ENCODE measurements at regions not wholly inside any gene's neighbourhood (a gene's known extent, or its start where the extent isn't known, plus 50 kb on each side); places are given as distances from the start of the nearest gene placed in this dataset.

- Mint-ChIP-seq H3K9me3 (ENCODE audit: insufficient read depth) (peaks cover 16% of the 10 kb centered on the region), H3K4me3 (no peak overlapping the region), H3K27ac (no peak overlapping the region), H3K27me3 (no peaks in the 10 kb centered on the region), H3K4me1 (peaks cover 10% of the 10 kb centered on the region)
- Histone ChIP-seq H3K4me3 (ENCODE audit: control extremely low read depth in 1 of 5, extremely low read depth in 1 of 5, insufficient read depth in 1 of 5, low read depth in 2 of 5, low read length in 4 of 5) (no peak overlapping the region), H3K79me2 (ENCODE audit: control insufficient read depth, insufficient read depth, low read length) (peaks cover 27% of the 10 kb centered on the region), H3K27me3 (replicated peaks in 1 of 4; ENCODE audit: control extremely low read depth in 1 of 4, control insufficient read depth in 3 of 4, insufficient read depth in 4 of 4, low read length in 3 of 4) (no peaks in the 10 kb centered on the region), H3K4me1 (ENCODE audit: control insufficient read depth in 2 of 2, insufficient read depth in 2 of 2, low read length in 2 of 2) (peaks cover 0 to 7% of the 10 kb centered on the region in 2 donors), H3K4me2 (replicated peaks; ENCODE audit: low read depth, low read length, poor library complexity, severe bottlenecking) (no peak overlapping the region), H3K9ac (ENCODE audit: low read length) (no peak overlapping the region), H3K36me3 (replicated peaks in 1 of 2; ENCODE audit: control extremely low read depth in 1 of 2, control insufficient read depth in 1 of 2, extremely low read depth in 1 of 2, insufficient read depth in 2 of 2, low read length in 1 of 2) (peaks cover 17 to 32% of the 10 kb centered on the region in 2 experiments), H2AFZ (ENCODE audit: insufficient read depth, low read depth, low read length, poor library complexity, severe bottlenecking) (no peak overlapping the region), H3K9me3 (ENCODE audit: control extremely low read depth in 1 of 3, control insufficient read depth in 2 of 3, insufficient read depth in 1 of 3, low read length in 2 of 3) (peaks cover 3 to 12% (median 12%) of the 10 kb centered on the region in 3 donors), H3K27ac (ENCODE audit: low read length in 2 of 2) (no peak overlapping the region), H4K20me1 (ENCODE audit: control insufficient read depth, insufficient read depth, low read length, poor library complexity, severe bottlenecking) (no peaks in the 10 kb centered on the region)
- ATAC-seq (ENCODE audit: low read depth) (no peak), DNase-seq (no peak)
- ChIA-PET POLR2A (no interaction called here), CTCF (interaction anchor here (0.9 to 1.8 kb wide), 3 partner anchors 20 to 75 kb away, joined by 3 to 5 read pairs (median 4); partner anchors contain the start of gene IL6)
- no peak for TF ChIP-seq CTCF (IDR thresholded peaks at IDR 0.05)
- no peak for TF ChIP-seq EZH2 (IDR thresholded peaks at IDR 0.05; ENCODE audit: borderline replicate concordance, insufficient read depth, low read depth, low read length, poor library complexity, severe bottlenecking)
- intact Hi-C loops (cut with micrococcal nuclease): no loop called here
- no CpG with 5 or more reads among the region's 5 CpGs for WGBS (ENCODE audit: insufficient coverage)
Measured at GRCh38 chr7:22651534-22652243, 75.3 kb upstream of the IL6 start.

GRCh38 chr7:22651036-22651435 lies 76.0 kb upstream of the IL6 start:
- ChIA-PET CTCF (interaction anchor here (1.6 to 1.8 kb wide), 2 partner anchors 21 to 76 kb away, joined by 4 to 5 read pairs; partner anchors contain the start of gene IL6), POLR2A (no interaction called here)
- Mint-ChIP-seq H3K9me3 (ENCODE audit: insufficient read depth) (peaks cover 16% of the 10 kb centered on the region), H3K4me1 (peaks cover 6% of the 10 kb centered on the region), H3K27ac (peak overlapping the region; percentile 16), H3K27me3 (no peaks in the 10 kb centered on the region), H3K4me3 (no peak overlapping the region)
- H3K27me3 ChIP-seq (replicated peaks in 1 of 4; ENCODE audit: control extremely low read depth in 1 of 4, control insufficient read depth in 3 of 4, insufficient read depth in 4 of 4, low read length in 3 of 4): no peaks in the 10 kb centered on the region
- H3K9me3 ChIP-seq (ENCODE audit: control extremely low read depth in 1 of 3, control insufficient read depth in 2 of 3, insufficient read depth in 1 of 3, low read length in 2 of 3): peaks cover 4 to 18% (median 18%) of the 10 kb centered on the region in 3 donors
- no peaks in the 10 kb centered on the region for H4K20me1 ChIP-seq (ENCODE audit: control insufficient read depth, insufficient read depth, low read length, poor library complexity, severe bottlenecking)
- peaks cover 0 to 3% of the 10 kb centered on the region in 2 donors for H3K4me1 ChIP-seq (ENCODE audit: control insufficient read depth in 2 of 2, insufficient read depth in 2 of 2, low read length in 2 of 2)
- no peak for ATAC-seq (ENCODE audit: low read depth)
- peaks cover 20% of the 10 kb centered on the region for H3K79me2 ChIP-seq (ENCODE audit: control insufficient read depth, insufficient read depth, low read length)
- peaks cover 17 to 28% of the 10 kb centered on the region in 2 experiments for H3K36me3 ChIP-seq (replicated peaks in 1 of 2; ENCODE audit: control extremely low read depth in 1 of 2, control insufficient read depth in 1 of 2, extremely low read depth in 1 of 2, insufficient read depth in 2 of 2, low read length in 1 of 2)
- no peak overlapping the region for H3K4me2 ChIP-seq (replicated peaks; ENCODE audit: low read depth, low read length, poor library complexity, severe bottlenecking)
- no peak for DNase-seq
- no peak overlapping the region for H3K9ac ChIP-seq (ENCODE audit: low read length)
- no peak overlapping the region for H2AFZ ChIP-seq (ENCODE audit: insufficient read depth, low read depth, low read length, poor library complexity, severe bottlenecking)
- TF ChIP-seq EZH2 (IDR thresholded peaks at IDR 0.05; ENCODE audit: borderline replicate concordance, insufficient read depth, low read depth, low read length, poor library complexity, severe bottlenecking): no peak
- no peak for TF ChIP-seq CTCF (IDR thresholded peaks at IDR 0.05)
- 94% methylated on average over 3 of the region's 4 CpGs for WGBS (ENCODE audit: insufficient coverage)
- no peak overlapping the region for H3K4me3 ChIP-seq (ENCODE audit: control extremely low read depth in 1 of 5, extremely low read depth in 1 of 5, insufficient read depth in 1 of 5, low read depth in 2 of 5, low read length in 4 of 5)
- H3K27ac ChIP-seq (ENCODE audit: low read length in 2 of 2): no peak overlapping the region
- intact Hi-C loops (cut with micrococcal nuclease): no loop called here

Data from B cell (primary cell).